H1 (cell line): ENCODE measurements at regions not wholly inside any gene's neighbourhood (a gene's known extent, or its start where the extent isn't known, plus 50 kb on each side); places are given as distances from the start of the nearest gene placed in this dataset.

Source experiments
- CTCF ChIA-PET: fragments of 300-600 bp; sonication (Branson Sonifier 250); formaldehyde crosslinking; loops from one replicate; lab custom pipeline; 2021; ENCODE audit not compliant: partially characterized antibody; lab: Charles Lee
- POLR2A ChIA-PET: fragments of 300-600 bp; sonication (Branson Sonifier 250); formaldehyde crosslinking; loops from one replicate; lab custom pipeline; 2021; ENCODE audit warnings: inconsistent platforms; ENCODE audit not compliant: partially characterized antibody; lab: Charles Lee
- DNase-seq, 2 experiments: peaks; one replicate each; pipeline versions ENCODE4 v3.0.0 to v3.0.0-alpha.2; 2010 to 2022; ENCODE audit warnings: low spot score in 2 of 2, low read depth in 1 of 2, mixed read lengths in 1 of 2
- FAIRE-seq: peaks from 2 replicates; lab custom pipeline; 2011; peaks lifted over from hg19 to GRCh38; lab: Jason Lieb, UNC
- H2AFZ ChIP-seq: 2 replicates; pipeline ENCODE4 v1.8.1; 2012; ENCODE audit warnings: low read length, inconsistent platforms
- H2AK5ac ChIP-seq: 2 replicates; pipeline ENCODE4 v1.6.1; 2013; ENCODE audit warnings: low read depth, low read length
- H2BK120ac ChIP-seq: replicated peaks from 2 replicates; pipeline ENCODE3; 2013; ENCODE audit warnings: low read depth, low read length, inconsistent platforms
- H2BK12ac ChIP-seq: 2 replicates; pipeline ENCODE4 v1.6.1; 2013; ENCODE audit warnings: low read depth, low read length
- H2BK15ac ChIP-seq: 2 replicates; pipeline ENCODE4 v1.6.1; 2013; ENCODE audit warnings: low read length
- H2BK20ac ChIP-seq: 2 replicates; pipeline ENCODE4 v1.6.1; 2013; ENCODE audit warnings: low read length
- H2BK5ac ChIP-seq: 2 replicates; pipeline ENCODE4 v1.6.1; 2013; ENCODE audit warnings: low read depth, low read length
- H3K14ac ChIP-seq: 2 replicates; pipeline ENCODE4 v1.6.1; 2013; ENCODE audit warnings: inconsistent platforms; ENCODE audit not compliant: insufficient read length
- H3K18ac ChIP-seq: 2 replicates; pipeline ENCODE4 v1.6.1; 2013; ENCODE audit warnings: low read length; ENCODE audit errors: extremely low read depth
- H3K23ac ChIP-seq: 2 replicates; pipeline ENCODE4 v1.6.1; 2013; ENCODE audit warnings: inconsistent platforms; ENCODE audit not compliant: insufficient read length
- H3K23me2 ChIP-seq: 2 replicates; pipeline ENCODE4 v1.6.1; 2013; ENCODE audit warnings: low read depth, low read length
- H3K27ac ChIP-seq: 2 replicates; pipeline ENCODE4 v1.6.1; 2011; ENCODE audit warnings: low read depth, low read length, inconsistent platforms
- H3K27me3 ChIP-seq, 4 experiments: replicated peaks in 1 of 4; 1 replicate in 1 of 4; 2 replicates in 3 of 4; pipeline versions ENCODE4 v1.6.1 to v1.8.1; 2011 to 2013; ENCODE audit warnings: low read length in 3 of 4, mild to moderate bottlenecking in 3 of 4, inconsistent platforms in 2 of 4, mixed read lengths in 2 of 4, moderate library complexity in 1 of 4; ENCODE audit not compliant: control insufficient read depth in 3 of 4, insufficient read depth in 3 of 4; ENCODE audit errors: extremely low read depth in 1 of 4
- H3K36me3 ChIP-seq, 4 experiments: 2 replicates each; pipeline versions ENCODE4 v1.6.1 to v1.8.1; 2011 to 2013; ENCODE audit warnings: mild to moderate bottlenecking in 4 of 4, low read length in 3 of 4, moderate library complexity in 2 of 4, control low read depth in 1 of 4, inconsistent platforms in 1 of 4; ENCODE audit not compliant: insufficient read depth in 4 of 4, control insufficient read depth in 2 of 4
- H3K4ac ChIP-seq: replicated peaks from 2 replicates; pipeline ENCODE3; 2013; ENCODE audit warnings: low read length, low read depth, mixed read lengths, inconsistent platforms; ENCODE audit not compliant: insufficient read length
- H3K4me1 ChIP-seq, 4 experiments: replicated peaks in 1 of 4; 1 replicate in 1 of 4; 2 replicates in 3 of 4; pipeline versions ENCODE4 v1.6.1 to v1.8.1; 2011 to 2013; ENCODE audit warnings: low read length in 3 of 4, inconsistent platforms in 2 of 4, mixed read lengths in 1 of 4; ENCODE audit not compliant: insufficient read depth in 4 of 4, control insufficient read depth in 3 of 4
- H3K4me2 ChIP-seq, 2 experiments: 2 replicates each; pipeline versions ENCODE4 v1.6.1 to v1.8.1; 2011 to 2013; ENCODE audit warnings: low read depth in 2 of 2, low read length in 2 of 2, control low read depth in 1 of 2, inconsistent platforms in 1 of 2, mild to moderate bottlenecking in 1 of 2; ENCODE audit not compliant: insufficient read depth in 1 of 2
- H3K4me3 ChIP-seq, 4 experiments: fragments of 200-600, 300-600 bp in 1 of 4; sonication (generic), shearing (Covaris generic), sonication (Bioruptor Twin) in 1 of 4; 2 replicates each; pipeline versions ENCODE4 v1.5.1 to v1.8.1; 2011 to 2016; ENCODE audit warnings: low read length in 4 of 4, low read depth in 3 of 4, control low read depth in 2 of 4, inconsistent platforms in 2 of 4, mild to moderate bottlenecking in 2 of 4, mixed read lengths in 1 of 4, moderate library complexity in 1 of 4; ENCODE audit not compliant: insufficient read depth in 2 of 4; ENCODE audit errors: extremely low read depth in 1 of 4
- H3K56ac ChIP-seq: replicated peaks from 2 replicates; pipeline ENCODE3; 2013; ENCODE audit warnings: low read depth, mild to moderate bottlenecking, mixed read lengths, low read length, inconsistent platforms; ENCODE audit not compliant: insufficient read length
- H3K79me1 ChIP-seq: 2 replicates; pipeline ENCODE4 v1.6.1; 2013; ENCODE audit warnings: low read depth, low read length, control low read depth
- H3K79me2 ChIP-seq, 2 experiments: 2 replicates each; pipeline versions ENCODE4 v1.6.1 to v1.8.1; 2012 to 2013; ENCODE audit warnings: low read length in 2 of 2, mild to moderate bottlenecking in 2 of 2, inconsistent platforms in 1 of 2; ENCODE audit not compliant: insufficient read depth in 2 of 2, control insufficient read depth in 1 of 2
- H3K9ac ChIP-seq, 4 experiments: replicated peaks in 1 of 4; 1 replicate in 1 of 4; 2 replicates in 3 of 4; pipeline versions ENCODE4 v1.6.1 to v1.8.1; 2011 to 2013; ENCODE audit warnings: low read depth in 3 of 4, low read length in 3 of 4, control low read depth in 2 of 4, mild to moderate bottlenecking in 2 of 4, moderate library complexity in 2 of 4, inconsistent platforms in 1 of 4; ENCODE audit errors: extremely low read depth in 1 of 4
- H3K9me3 ChIP-seq, 2 experiments: 2 replicates each; pipeline versions ENCODE4 v1.6.1 to v1.8.1; 2012 to 2013; ENCODE audit warnings: mild to moderate bottlenecking in 2 of 2, moderate library complexity in 2 of 2, control low read depth in 1 of 2, inconsistent platforms in 1 of 2, low read depth in 1 of 2, low read length in 1 of 2, mixed read lengths in 1 of 2; ENCODE audit not compliant: insufficient read depth in 2 of 2
- H4K20me1 ChIP-seq, 2 experiments: replicated peaks in 1 of 2; 2 replicates each; pipeline versions ENCODE3 to v1.8.1; 2011 to 2013; ENCODE audit warnings: inconsistent platforms in 2 of 2, low read length in 2 of 2, mild to moderate bottlenecking in 1 of 2; ENCODE audit not compliant: insufficient read depth in 2 of 2, control insufficient read depth in 1 of 2
- H4K5ac ChIP-seq: 2 replicates; pipeline ENCODE4 v1.6.1; 2013; ENCODE audit warnings: low read length, low read depth, mixed read lengths, inconsistent platforms; ENCODE audit not compliant: insufficient read length
- H4K8ac ChIP-seq: 2 replicates; pipeline ENCODE4 v1.8.0; 2013; ENCODE audit warnings: mild to moderate bottlenecking, moderate library complexity, low read length, inconsistent platforms; ENCODE audit not compliant: insufficient read depth; ENCODE audit errors: extremely low read depth
- H4K91ac ChIP-seq: replicated peaks from 2 replicates; pipeline ENCODE3; 2013; ENCODE audit warnings: low read length, mixed read lengths, inconsistent platforms; ENCODE audit not compliant: insufficient read length
- CBX5 ChIP-seq: fragments of 300-800, 300-1000 bp; sonication (generic); IDR thresholded peaks from 2 replicates; pipeline ENCODE4 v1.7.1; 2016; ENCODE audit warnings: antibody characterized with exemption, low read length, low read depth
- CHD2 ChIP-seq: IDR thresholded peaks from 2 replicates; pipeline ENCODE4 v1.6.1; 2012; ENCODE audit warnings: low read length, improper control_type of control experiment
- GTF2F1 ChIP-seq: IDR thresholded peaks from 2 replicates; pipeline ENCODE4 v1.6.1; 2012; ENCODE audit warnings: low read depth, low read length, improper control_type of control experiment, borderline replicate concordance
- RFX5 ChIP-seq: IDR thresholded peaks from 2 replicates; pipeline ENCODE4 v1.6.1; 2011; ENCODE audit warnings: low read depth, low read length, improper control_type of control experiment, borderline replicate concordance
- SP1 ChIP-seq: IDR thresholded peaks from 2 replicates; pipeline ENCODE4 v1.6.1; 2011; ENCODE audit warnings: low read depth, low read length
- WGBS, 2 experiments: shearing (Covaris generic) in 1 of 2; methylation state at CpG; one replicate each; pipeline versions ENCODE4 v1.1.6 to v1.1.7; 2013 to 2015; ENCODE audit warnings: low lambda C conversion rate in 2 of 2, mixed read lengths in 2 of 2, inconsistent platforms in 1 of 2, low coverage in 1 of 2, missing lambda C conversion rate in 1 of 2; ENCODE audit not compliant: insufficient replicate concordance in 2 of 2, insufficient coverage in 1 of 2, insufficient read length in 1 of 2; ENCODE audit errors: extremely low coverage in 1 of 2, missing lambda C conversion rate in 1 of 2; 5-methylcytosine and 5-hydroxymethylcytosine counted together

DNA sequence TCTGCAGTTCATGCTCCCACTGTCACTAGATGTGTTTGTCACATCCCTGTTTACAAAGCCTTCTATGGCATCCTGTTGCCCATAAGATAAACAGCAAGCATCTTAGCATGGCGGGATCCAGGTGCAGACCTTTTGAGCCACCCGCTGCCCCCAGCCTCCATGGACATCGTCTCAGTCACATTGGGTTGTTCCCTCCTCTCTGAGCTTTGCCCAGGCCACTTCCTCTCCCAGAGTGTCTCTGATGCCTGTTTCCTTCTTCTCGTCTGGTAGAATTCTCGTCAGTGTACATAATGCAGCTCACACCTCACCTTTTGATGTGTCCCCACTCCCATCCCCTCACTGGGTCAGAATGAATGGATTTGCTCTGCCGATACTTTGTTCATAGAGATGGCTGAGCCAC is 239.0 kb upstream of the APCDD1 start:
- WGBS, 2 experiments, result 92% methylated on average over 6 of the region's 6 CpGs; no CpG with 5 or more reads in 1 of the 2 experiments

More for the DNA sequence above, 239.0 kb upstream of the APCDD1 start:
- no peak overlapping the region for H2BK20ac ChIP-seq
- no peaks in the 10 kb centered on the region for H3K79me2 ChIP-seq
- H3K27ac ChIP-seq, result no peak overlapping the region
- no peak overlapping the region for H2BK12ac ChIP-seq
- TF ChIP-seq GTF2F1, result no peak
- TF ChIP-seq CBX5, result no peak
- no peak for TF ChIP-seq CHD2
- no peak for TF ChIP-seq SP1
- TF ChIP-seq RFX5, result no peak
- no peaks in the 10 kb centered on the region for H3K27me3 ChIP-seq
- H3K23ac ChIP-seq, result no peak overlapping the region
- no peak overlapping the region for H3K18ac ChIP-seq
- no peak overlapping the region for H3K4me3 ChIP-seq
- H3K36me3 ChIP-seq, result no peaks in the 10 kb centered on the region
- no peak overlapping the region for H2BK5ac ChIP-seq
- H3K79me1 ChIP-seq, result no peaks in the 10 kb centered on the region
- no peak overlapping the region for H3K9ac ChIP-seq
- H3K56ac ChIP-seq, result no peak overlapping the region
- H2AFZ ChIP-seq, result no peak overlapping the region
- H3K4ac ChIP-seq, result no peak overlapping the region
- H3K4me1 ChIP-seq, result no peaks in the 10 kb centered on the region
- H3K23me2 ChIP-seq, result no peaks in the 10 kb centered on the region
- no peak overlapping the region for H3K14ac ChIP-seq
- no peak overlapping the region for H4K5ac ChIP-seq
- H4K20me1 ChIP-seq, result no peaks in the 10 kb centered on the region
- H4K8ac ChIP-seq, result no peak overlapping the region
- no peak overlapping the region for H2BK15ac ChIP-seq
- no peak overlapping the region for H2AK5ac ChIP-seq
- no peak overlapping the region for H2BK120ac ChIP-seq
- no peak for FAIRE-seq
- H3K4me2 ChIP-seq, result no peak overlapping the region
- ChIA-PET POLR2A (no interaction called here), CTCF (no interaction called here)
- H3K9me3 ChIP-seq, result peaks cover 2 to 9% of the 10 kb centered on the region in 2 experiments; a peak in 1 of 4 replicates
- H4K91ac ChIP-seq, result no peak overlapping the region
- no peak for DNase-seq
